ENCODE measurements at regions not wholly inside any gene's neighbourhood (a gene's known extent, or its start where the extent isn't known, plus 50 kb on each side); places are given as distances from the start of the nearest gene placed in this dataset.
"Not testable (repeated sequence)": the region's sequence is repeated elsewhere in the genome, so short reads cannot be mapped to it uniquely, and the experiment has no call there.

DNA sequence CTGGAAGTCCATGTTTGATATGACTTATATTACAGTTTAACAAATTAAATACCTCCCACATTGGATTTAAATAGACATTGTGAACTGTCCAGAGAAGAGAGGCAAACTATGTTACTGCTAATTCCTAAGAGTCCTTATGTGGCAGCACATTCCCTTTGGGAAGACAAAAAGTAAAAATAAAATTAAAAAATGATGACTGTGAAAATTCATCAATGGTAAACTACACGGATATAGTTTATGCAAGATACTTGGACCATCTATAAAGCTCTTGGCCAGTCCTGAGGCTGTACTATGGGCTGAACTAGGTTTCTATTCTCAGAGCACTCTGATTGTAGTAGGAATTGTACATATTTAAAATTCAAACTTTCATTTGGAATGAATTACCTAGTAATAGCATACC, 206.4 kb downstream of the LRRK2 start:
- DNase-seq = no peak

DNA sequence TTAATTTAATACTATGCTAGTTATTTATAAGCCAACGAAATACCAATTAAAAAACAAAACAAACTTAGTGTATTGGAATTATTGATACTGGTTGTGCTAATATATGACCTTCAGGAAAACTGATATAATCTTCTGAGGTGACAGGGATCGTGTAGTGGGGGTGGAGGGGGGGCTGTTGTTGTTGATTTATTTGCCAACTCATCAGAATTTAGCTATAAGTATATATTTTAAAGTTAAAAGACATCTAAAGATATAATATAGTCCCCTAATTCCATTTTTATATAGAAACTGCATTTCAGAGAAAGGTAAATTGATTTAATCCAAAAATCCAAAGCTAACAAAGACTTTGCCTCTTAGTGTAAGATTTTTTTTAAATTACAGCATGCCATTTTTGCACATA, 210.5 kb downstream of the LRRK2 start:
- DNase-seq = no peak

DNA sequence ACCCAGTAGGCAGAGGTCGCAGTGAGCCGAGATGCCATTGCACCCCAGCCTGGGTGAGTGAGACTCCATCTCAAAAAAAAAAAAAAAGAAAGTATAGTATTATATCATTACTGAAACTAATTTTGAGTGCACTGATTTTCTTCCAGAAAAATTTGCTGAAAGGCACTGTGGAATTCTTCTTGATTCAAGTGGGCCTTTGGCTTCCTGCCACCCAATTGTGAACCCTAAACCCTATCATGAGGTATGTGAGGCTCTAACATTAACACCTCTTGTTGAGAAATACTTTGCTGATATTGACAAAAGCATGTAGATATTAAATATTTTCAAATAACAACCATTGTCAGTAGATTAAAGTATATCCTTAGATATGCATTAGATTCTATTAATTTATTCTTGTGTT, 211.2 kb downstream of the LRRK2 start:
- DNase-seq = no peak

DNA sequence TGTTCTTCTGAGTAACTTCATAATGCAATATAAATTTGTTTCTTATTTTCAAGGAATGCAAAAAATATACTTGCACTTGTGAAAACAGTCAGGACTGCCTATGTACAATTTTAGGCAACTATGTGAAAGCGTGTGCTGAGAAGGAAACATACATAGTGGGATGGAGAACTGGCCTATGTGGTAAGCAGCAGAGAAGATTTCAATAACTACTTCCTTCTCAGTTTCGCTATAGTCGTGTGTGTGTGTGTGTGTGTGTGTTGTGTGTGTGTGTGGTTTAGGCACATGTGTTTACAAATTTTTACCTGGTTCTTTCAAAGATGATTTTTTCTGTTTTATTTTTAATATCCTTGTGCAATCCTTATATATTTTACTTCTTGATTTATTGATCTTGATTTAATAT, 211.8 kb downstream of the LRRK2 start:
- DNase-seq = no peak

DNA sequence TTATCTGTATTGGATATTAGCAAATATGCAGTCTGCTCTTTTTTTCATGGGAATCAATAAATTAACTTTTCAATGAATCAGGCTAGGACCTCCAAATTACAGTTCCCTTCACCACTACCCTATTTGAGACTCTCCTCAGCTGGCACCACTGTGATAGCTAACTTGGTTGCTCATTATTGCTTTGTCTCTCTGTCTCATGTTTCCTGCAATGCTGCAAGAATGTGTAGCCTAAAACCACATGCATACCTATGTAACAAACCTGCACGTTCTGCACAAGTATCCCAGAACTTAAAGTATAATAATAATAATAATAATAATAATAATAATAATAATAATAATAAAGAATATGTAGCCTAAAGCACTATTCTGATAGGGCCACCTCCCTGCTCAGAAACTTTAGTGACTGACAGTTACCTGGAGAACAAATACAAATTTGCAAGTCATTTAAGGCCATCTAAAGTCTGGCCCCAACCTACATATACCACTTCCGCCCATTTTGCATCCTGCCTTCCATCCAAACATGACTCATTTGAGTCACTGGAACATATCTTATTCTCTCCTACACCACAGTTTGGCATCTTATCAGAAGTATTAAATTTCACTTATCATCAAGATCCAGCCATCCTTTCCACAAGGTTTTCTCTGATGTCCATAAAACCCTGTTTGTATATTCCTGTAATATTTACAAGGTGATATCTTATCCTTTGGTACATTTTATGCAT, 215.1 kb downstream of the LRRK2 start:
- no peak for DNase-seq

DNA sequence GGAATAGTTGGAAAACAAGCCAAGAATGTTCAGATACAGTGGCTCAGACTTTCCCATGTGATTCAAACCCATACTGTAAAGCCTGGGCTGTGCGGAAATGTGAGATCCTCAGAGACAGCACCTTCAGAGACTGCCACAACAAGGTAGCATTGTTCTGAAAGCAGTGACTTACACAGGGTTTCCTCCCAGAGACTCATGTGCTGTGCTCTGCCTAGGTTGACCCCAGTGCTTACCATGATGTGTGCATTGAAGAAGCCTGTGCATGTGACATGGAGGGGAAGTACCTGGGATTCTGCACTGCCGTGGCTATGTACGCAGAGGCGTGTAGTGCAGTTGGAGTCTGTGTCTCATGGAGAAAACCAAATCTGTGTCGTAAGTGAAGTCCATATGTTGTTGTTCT, 219.4 kb downstream of the LRRK2 start:
- no peak for DNase-seq

DNA sequence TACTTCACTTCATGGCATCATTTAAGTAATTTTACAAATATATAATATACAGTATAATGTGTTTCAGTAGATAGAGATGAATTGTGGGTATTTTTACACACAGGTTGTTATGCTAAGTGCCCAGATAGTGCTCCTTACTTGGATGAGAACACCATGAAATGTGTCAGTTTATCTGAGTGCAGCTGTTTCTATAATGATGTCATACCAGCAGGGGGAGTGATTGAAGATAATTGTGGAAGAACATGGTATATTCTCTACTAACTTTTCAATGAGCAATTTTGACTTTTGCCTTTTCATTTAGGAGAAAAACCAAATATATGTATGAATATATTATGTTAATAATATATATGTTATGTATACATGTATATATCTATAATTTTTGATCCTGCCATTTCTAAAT, 221.6 kb downstream of the LRRK2 start:
- DNase-seq = peak in 1 of 2 experiments; percentile 39

DNA sequence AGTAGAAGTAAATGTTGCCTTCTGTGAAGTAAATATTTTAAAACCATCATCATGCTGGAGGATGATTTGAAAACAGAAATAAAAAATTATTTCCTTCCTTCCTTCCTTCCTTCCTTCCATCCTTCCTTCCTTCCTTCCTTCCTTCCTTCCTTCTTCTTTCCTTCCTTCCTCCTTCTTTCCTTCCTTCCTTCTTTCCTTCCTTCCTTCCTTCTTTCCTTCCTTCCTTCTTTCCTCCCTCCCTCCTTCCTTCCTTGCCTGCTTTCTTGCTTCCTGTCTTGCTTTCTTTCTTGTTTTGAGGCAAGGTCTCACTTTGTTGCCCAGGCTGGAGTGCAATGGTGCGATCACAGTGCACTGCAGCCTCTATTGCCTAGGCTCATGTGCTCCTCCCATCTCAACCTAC, 223.7 kb downstream of the LRRK2 start:
- DNase-seq = not testable (repeated sequence)

DNA sequence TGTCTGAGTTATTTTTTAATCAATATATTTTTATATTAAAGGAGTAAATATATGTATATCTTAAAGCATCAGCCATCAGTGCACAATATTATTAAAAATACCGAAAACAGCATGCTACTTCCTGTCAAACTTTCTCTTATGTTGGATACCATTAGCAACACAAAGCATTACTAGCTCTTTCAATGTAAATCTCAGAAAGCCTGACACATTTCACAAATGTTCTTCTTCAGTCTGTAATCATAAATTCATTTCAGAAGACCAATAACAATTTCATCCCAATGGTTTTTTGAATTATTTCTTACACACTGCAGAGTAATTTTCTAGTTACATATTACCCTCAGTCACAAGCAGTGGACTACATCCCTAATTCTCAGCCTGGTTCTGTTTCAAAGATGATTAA, 226.9 kb downstream of the LRRK2 start:
- DNase-seq = no peak

DNA sequence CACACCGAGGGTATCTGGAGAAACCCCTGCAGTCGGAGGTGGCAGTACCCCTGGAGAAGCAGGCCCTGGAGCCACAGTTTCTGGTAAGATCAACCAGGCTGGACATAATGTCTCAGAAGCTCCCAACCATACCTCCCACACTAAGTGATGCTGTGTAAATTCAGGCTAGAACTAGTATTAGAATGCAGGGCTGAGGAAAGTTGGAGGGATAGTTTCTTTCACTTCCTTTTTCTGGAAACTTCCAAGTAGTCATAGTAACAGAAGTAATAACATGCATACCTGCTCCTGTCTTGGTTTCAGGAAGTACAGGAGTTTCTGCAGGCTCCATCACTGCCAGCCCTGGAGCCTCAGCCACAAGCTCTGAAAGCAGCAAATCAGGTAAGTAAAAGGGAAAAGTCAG, 228.1 kb upstream of the CNTN1 start:
- DNase-seq = no peak

DNA sequence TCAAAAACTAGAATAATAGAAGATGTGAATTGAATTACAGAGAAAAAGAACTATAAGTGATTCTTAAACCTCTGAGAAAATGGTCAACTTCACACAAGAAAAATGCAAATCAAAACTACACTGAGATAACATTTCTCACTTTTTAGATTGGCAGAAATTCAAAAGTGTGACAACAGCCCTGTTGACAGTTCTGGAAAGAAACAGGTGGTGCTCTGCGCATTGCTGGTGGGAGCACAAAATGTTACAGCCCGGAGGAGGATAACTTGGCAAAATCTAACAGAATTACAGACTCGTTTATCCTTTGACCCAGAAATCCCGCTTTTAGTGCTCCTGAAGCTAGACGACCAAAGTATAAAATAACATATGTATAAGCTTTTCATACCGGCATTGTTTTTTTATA, 222.5 kb upstream of the CNTN1 start:
- DNase-seq = peak in 1 of 2 experiments; percentile 27

DNA sequence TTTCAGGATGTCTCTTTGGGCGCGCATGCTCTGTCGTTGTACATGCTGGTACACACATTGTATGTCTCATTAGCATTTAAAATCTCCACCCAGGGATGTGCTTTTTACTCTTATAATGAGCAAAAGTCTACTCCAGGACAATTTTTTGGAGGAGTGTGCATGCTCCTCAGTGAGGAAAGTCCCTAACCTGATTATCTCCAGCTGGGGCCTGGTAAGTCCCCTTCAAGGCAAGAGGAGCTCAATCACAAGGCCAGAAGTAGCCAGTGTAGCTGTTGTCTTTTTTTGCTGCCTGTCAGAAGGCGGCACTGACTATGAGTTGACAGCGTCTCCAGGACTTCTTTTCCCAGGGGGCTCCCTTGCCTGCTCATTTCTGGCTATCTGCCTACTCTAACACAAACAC, 218.3 kb upstream of the CNTN1 start:
- peak in 1 of 2 experiments; percentile 41 for DNase-seq

DNA sequence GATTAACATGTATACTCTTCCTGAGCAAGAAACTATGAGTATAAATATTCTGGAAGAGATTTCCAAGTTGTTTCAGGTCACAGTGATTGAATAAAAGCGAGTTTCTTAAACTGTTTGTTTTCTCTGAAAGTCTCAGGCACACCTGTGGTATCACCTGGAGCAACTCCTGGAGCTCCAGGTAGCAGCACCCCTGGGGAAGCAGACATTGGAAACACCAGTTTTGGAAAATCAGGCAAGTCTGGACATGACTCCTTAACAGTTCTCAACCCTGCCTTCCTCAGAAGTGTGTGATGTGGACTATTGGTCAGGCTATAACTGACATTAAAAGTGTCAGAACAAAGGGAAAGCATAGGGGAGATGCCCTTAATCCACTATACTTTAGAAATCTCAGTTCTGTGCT, 217.6 kb upstream of the CNTN1 start:
- DNase-seq = no peak

DNA sequence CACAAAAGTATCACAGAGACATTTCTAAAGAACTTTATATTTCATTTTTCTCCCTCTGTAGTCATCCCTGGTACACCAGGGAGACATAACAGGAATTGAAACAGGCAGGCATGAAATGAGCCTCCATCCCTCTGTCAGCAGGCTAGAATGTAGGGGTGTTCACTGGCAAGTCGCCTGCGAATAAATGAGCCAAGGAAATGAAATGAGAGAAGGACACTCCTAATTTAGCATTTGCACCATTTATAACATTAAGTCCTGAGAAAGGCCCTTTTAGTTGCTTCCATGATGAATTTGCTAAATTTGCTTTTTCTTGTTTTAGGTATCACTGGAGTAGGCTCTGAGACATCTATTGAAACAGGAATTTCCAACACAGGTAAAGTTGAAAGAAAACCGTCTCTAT, 192.4 kb upstream of the CNTN1 start:
- no peak for DNase-seq

DNA sequence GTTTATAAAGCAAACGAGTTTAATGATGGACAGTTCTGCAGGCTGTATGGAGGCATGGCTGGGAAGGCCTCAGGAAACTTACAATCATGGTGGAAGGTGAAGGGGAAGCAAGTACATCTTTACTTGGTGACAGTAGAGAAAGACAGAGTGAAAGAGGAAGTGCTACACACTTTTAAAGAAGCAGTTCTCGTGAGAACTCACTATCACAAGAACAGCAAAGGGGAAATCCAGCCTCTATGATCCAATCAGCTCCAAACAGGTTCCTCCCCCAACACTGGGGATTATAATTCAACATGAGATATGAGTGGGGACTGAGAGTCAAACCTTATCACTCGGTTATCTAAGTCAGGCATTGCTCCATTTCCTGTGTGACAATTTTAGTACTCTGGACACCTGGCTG, 189.9 kb upstream of the CNTN1 start:
- no peak for DNase-seq

DNA sequence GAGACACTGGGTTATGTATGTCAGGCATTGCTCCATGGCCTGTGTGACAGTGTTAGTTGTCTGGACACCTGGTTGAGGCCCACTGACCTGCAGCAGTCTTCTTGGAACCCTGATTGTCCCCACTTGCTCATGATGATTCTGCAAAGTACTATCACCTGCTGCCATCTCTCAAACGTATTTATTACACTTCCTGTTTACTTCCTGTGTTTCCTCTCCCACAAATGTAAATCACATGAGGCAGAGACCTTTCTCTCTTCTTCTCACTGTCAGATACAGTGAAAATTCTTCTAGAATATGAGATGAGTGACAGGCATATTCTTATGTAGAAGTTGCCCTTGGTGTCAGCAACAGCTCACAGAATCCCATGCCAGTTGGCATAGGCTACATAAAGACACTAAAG, 186.9 kb upstream of the CNTN1 start:
- DNase-seq = no peak

DNA sequence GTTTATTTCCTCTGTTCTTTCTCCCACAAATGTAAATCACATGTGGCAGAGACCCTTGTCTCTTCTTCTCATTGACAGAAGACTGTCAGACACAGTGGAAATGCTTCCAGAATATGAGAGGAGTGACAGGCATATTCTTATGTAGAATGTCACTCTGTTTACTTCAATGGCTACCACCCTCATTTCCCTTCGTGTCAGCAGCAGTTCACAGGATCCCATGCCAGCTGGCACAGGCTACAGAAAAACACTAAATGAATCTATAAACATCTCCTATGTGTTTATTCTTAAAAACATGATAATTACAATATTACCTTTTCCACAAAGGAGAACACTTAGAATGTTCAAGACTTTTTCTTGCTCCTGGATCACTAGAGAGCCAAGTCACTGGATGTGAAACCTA, 183.8 kb upstream of the CNTN1 start:
- no peak for DNase-seq

DNA sequence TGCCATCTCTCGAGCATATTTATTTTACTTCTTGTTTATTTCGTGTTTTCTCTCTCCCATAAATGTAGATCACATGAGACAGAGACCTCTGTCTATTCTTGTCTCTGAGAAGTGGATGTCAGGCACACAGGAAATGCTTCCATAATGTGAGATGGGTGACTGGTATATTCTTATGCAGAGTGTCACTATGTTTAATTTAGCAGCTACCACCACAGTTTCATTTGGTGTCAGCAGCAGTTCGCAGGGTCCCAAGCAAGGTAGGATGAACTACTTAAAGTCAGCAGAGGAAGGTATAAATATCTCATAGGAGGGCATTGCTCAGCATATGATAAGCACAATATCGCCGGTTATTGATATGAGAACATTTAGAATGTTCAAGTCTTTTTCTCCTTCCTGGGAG, 180.9 kb upstream of the CNTN1 start:
- DNase-seq = no peak

DNA sequence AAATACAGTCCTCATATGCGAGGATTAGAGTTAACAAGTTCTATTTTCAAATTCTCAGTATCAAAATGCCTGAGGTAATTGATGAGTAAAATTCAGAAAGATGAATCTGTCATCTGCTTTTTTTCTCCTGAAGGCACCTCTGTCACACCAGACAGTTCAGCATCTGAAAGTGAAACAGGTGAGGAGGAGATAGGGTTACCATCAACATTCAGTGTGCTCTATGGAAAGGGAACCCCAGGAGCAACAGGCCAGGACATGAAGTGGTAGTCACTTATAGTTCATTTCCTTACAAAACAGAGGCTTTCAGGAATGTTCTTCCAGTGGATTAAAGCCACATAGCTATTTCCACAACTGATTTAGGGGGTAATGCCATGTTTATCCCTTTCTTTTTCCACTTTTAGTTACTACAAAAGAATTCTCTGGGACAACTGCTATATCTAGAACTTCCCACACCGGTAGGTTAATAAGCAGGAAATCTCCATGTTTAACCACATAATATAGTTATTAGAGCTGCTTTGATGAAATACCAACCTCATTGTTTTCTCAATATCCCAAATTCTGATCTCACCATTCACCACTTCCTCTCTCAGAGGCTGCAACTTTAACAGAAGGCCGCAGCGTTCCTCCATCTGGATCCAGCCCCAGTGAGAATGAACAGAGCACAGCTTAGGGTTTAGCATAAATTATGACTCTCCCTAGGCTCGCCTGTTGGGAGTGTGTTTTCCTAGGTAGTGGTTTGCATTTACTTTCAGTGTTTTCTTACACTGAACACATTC, 177.0 kb upstream of the CNTN1 start:
- peak; percentile 31 to 75 for DNase-seq

DNA sequence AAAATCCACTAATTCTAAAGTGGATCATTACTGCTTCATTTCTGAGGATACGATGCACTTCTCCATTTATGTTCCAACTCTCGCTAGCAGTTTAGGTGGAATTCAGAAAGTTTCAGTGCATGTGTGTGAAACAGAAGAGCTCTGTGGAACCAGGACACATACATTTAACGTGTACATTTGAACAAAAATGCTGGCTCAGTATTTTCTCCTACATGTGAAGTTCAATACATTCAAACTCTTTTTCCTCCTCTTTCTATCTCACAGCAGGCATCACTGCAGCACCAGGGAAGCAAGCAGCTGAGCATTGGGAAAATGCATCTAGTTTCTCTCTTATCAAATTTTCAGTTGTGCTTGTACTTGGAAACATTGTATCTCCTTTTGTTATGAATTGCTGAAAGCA, 169.4 kb upstream of the CNTN1 start:
- no peak for DNase-seq

DNA sequence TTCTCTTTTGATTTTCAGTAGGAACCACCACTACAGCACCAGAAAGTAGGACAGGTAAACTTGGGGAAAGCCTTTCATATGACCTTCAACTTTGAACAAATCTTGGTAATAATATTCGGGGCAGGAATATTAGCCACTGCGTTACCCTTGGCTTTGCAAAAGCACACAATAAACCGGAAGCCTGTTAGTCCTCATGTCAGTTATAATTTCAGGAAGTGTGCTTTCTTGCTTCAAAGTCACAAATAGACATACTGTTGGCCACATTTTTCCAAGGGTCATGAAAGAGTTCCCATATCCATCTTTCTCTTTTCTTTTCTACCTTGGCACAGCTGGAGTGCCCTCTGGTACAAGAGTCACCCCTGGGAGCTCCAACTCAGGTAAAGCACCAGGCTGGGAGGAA, 167.2 kb upstream of the CNTN1 start:
- no peak for DNase-seq

DNA sequence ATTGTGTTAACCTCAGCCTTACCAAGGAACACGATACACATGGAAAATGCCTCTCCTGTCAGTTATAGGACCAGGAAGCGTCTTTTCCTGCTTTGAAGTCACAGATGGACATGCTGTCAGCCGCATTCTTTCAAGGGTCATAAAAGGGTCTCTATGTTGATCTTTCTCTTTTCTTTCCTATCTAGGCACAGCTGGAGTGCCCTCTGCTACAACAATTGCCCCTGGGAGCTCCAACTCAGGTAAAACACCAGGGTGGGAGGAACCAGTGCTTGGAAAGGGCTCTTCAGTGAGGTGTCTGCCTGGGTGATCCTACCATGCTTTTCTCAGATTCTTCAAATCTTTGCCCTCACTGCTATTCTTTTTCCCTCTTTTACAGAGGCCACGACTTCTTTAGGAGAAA, 157.4 kb upstream of the CNTN1 start:
- no peak for DNase-seq

DNA sequence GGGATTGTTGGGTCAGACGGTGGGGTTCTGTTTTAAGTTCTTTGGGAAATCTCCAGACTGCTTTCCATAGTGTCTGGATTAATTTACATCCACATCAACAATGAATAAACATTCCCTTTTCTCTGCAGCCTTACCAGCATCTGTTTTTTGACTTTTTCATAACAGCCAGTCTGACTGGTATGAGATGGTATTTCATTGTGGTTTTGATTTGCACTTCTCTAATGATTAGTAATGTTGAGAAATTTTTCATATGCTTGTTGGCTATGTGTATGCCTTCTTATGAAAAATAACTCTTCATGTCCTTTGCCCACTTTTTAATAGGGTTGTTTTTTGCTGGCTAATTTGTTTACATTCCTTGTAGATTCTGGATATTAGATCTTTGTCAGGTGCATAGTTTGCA, 140.8 kb upstream of the CNTN1 start:
- DNase-seq = no peak

DNA sequence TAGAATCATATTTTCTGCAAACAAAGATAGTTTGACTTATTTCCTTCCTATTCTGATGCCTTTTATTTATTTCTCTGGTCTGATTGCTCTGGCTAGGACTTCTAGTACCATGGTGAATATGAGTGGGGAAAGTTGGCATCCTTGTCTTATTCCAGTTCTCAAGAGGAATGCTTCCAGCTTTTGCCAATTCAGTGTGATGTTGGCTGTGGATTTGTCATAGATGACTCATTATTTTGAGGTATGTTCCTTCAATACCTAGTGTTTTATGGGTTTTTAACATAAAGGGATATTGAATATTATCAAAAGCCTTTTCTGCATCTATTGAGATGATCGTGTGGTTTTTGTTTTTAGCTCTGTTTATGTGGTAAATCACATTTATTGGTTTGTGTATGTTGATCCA, 139.4 kb upstream of the CNTN1 start:
- DNase-seq = no peak

DNA sequence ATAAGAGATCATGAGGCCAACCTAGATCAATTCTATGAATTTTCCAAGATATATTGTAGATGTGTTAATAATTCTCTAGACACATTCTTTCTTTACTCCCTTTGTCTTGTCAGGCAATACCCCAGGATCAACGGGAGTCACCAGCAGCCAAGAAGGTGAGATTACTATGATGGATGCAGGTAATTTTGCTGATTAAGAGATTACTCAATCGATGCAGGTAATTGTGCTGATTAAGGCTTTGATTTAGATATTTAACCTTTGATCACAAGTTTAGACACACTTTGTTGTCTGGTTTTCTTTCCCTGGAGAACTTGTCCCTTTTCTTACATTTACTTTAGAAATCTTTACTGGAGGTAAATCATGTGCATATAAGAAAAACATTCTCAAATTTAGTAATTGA, 134.3 kb upstream of the CNTN1 start:
- DNase-seq = no peak
